GM19395 (cell line): ENCODE measurements at regions not wholly inside any gene's neighbourhood (a gene's known extent, or its start where the extent isn't known, plus 50 kb on each side); places are given as distances from the start of the nearest gene placed in this dataset.

ENCODE experiments used
- ATAC-seq: cut with Tn5 transposase; IDR thresholded peaks from one replicate; pipeline ENCODE4 v1.9.1; 2021; ENCODE audit warnings: mild to moderate bottlenecking, moderate library complexity; ENCODE audit not compliant: unreplicated experiment

GRCh38 chr17:70855401-70856054 lies 686.2 kb downstream of the KCNJ2 start:
- no peak for ATAC-seq

- no peak for ATAC-seq
Measured at GRCh38 chr17:70857351-70857750, 688.0 kb downstream of the KCNJ2 start.

GRCh38 chr17:70859829-70860228 lies 690.5 kb downstream of the KCNJ2 start:
- no peak for ATAC-seq

GRCh38 chr17:70862295-70862694 lies 693.0 kb downstream of the KCNJ2 start:
- ATAC-seq, result no peak

- ATAC-seq, result no peak
Measured at GRCh38 chr17:70863436-70864248, 694.3 kb downstream of the KCNJ2 start.

GRCh38 chr17:70865993-70866804 lies 696.9 kb downstream of the KCNJ2 start:
- no peak for ATAC-seq

GRCh38 chr17:70868149-70868548 lies 698.8 kb downstream of the KCNJ2 start:
- ATAC-seq, result no peak

GRCh38 chr17:70869402-70870085 lies 700.2 kb downstream of the KCNJ2 start:
- no peak for ATAC-seq

- ATAC-seq, result no peak
Measured at GRCh38 chr17:70871180-70871818, 702.0 kb downstream of the KCNJ2 start.

GRCh38 chr17:70872103-70872502 lies 702.8 kb downstream of the KCNJ2 start:
- ATAC-seq, result no peak

- no peak for ATAC-seq
Measured at GRCh38 chr17:70875729-70876310, 706.5 kb downstream of the KCNJ2 start.

GRCh38 chr17:70878879-70879278 lies 709.5 kb downstream of the KCNJ2 start:
- no peak for ATAC-seq

- ATAC-seq, result no peak
Measured at GRCh38 chr17:70879401-70879800, 710.1 kb downstream of the KCNJ2 start.

- ATAC-seq, result no peak
Measured at GRCh38 chr17:70881093-70881492, 711.8 kb downstream of the KCNJ2 start.

GRCh38 chr17:70882504-70882903 lies 713.2 kb downstream of the KCNJ2 start:
- ATAC-seq, result no peak

GRCh38 chr17:70886648-70887047 lies 717.3 kb downstream of the KCNJ2 start:
- no peak for ATAC-seq

- ATAC-seq, result no peak
Measured at GRCh38 chr17:70888324-70888723, 719.0 kb downstream of the KCNJ2 start.

GRCh38 chr17:70891306-70891705 lies 722.0 kb downstream of the KCNJ2 start:
- ATAC-seq, result no peak

- no peak for ATAC-seq
Measured at GRCh38 chr17:70892527-70892926, 723.2 kb downstream of the KCNJ2 start.

- ATAC-seq, result no peak
Measured at GRCh38 chr17:70896843-70897242, 727.5 kb downstream of the KCNJ2 start.
